ENCODE measurements at regions not wholly inside any gene's neighbourhood (a gene's known extent, or its start where the extent isn't known, plus 50 kb on each side); places are given as distances from the start of the nearest gene placed in this dataset.

DNA sequence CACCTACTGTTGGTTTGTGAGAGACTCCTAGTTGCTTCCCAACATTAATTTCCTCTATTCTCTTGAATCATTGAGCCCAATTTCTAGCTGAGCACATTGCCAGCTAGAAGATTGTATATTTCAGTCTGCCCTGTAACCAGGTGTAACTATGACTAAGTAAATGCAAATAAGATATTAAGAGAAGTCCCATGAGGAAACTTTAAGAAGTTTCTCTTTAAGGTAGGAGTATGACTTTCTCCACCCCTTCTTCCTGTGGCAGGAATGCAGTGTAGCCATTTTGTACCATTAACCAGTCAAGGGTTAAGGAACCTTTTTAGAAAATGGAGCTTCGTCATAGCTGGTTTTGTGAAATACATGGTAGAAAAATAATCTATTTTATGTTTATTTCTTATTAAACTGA, 534.2 kb upstream of the RGS18 start:
- intact Hi-C loops (cut with DNase I; ENCODE audit: low total_unique reads) = no loop called here
- H3K36me3 ChIP-seq = no peaks in the 10 kb centered on the region
- DNase-seq (ENCODE audit: low spot score in 2 of 2) = no peak
- no peak overlapping the region for H3K27ac ChIP-seq
- H3K9me3 ChIP-seq = no peaks in the 10 kb centered on the region
- TF ChIP-seq, protein P1, sequence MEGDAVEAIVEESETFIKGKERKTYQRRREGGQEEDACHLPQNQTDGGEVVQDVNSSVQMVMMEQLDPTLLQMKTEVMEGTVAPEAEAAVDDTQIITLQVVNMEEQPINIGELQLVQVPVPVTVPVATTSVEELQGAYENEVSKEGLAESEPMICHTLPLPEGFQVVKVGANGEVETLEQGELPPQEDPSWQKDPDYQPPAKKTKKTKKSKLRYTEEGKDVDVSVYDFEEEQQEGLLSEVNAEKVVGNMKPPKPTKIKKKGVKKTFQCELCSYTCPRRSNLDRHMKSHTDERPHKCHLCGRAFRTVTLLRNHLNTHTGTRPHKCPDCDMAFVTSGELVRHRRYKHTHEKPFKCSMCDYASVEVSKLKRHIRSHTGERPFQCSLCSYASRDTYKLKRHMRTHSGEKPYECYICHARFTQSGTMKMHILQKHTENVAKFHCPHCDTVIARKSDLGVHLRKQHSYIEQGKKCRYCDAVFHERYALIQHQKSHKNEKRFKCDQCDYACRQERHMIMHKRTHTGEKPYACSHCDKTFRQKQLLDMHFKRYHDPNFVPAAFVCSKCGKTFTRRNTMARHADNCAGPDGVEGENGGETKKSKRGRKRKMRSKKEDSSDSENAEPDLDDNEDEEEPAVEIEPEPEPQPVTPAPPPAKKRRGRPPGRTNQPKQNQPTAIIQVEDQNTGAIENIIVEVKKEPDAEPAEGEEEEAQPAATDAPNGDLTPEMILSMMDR (IDR thresholded peaks at IDR 0.05) = no peak
- no peak for TF ChIP-seq POLR2AphosphoS5 (IDR thresholded peaks at IDR 0.05)
- H3K4me1 ChIP-seq = no peaks in the 10 kb centered on the region
- H3K4me3 ChIP-seq = no peak overlapping the region
- no peaks in the 10 kb centered on the region for H3K27me3 ChIP-seq

DNA sequence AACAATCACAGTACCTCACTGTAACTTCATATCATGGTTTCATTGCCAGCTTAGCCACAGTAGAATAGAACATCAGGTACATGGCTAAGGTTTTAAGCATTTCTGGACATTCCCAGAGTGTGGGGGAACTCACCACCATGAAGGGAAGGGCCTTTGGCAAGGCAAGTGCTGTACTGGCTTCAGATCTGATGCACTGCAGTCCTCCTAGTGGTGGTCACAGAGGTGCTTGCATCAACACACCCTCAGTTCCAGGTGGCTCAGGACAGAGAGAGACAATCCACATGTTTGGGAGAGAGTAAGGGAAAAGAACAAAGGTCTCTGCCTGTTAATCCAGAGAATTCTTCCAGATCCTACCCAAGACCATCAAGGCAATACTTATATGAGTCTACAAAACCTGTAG, 528.4 kb upstream of the RGS18 start:
- intact Hi-C loops (cut with DNase I; ENCODE audit: low total_unique reads) = no loop called here
- no peak for TF ChIP-seq POLR2A (IDR thresholded peaks at IDR 0.05)
- TF ChIP-seq POLR2AphosphoS5 (IDR thresholded peaks at IDR 0.05) = no peak
- TF ChIP-seq, protein P1 (IDR thresholded peaks at IDR 0.05) = no peak
- no peak for DNase-seq (ENCODE audit: low spot score in 2 of 2)
- no peaks in the 10 kb centered on the region for H3K4me1 ChIP-seq
- H3K27ac ChIP-seq = no peak overlapping the region
- no peaks in the 10 kb centered on the region for H3K36me3 ChIP-seq
- H3K9me3 ChIP-seq = peaks cover 0 to 6% of the 10 kb centered on the region in 2 donors
- no peak overlapping the region for H3K4me3 ChIP-seq
- H3K27me3 ChIP-seq = no peaks in the 10 kb centered on the region

DNA sequence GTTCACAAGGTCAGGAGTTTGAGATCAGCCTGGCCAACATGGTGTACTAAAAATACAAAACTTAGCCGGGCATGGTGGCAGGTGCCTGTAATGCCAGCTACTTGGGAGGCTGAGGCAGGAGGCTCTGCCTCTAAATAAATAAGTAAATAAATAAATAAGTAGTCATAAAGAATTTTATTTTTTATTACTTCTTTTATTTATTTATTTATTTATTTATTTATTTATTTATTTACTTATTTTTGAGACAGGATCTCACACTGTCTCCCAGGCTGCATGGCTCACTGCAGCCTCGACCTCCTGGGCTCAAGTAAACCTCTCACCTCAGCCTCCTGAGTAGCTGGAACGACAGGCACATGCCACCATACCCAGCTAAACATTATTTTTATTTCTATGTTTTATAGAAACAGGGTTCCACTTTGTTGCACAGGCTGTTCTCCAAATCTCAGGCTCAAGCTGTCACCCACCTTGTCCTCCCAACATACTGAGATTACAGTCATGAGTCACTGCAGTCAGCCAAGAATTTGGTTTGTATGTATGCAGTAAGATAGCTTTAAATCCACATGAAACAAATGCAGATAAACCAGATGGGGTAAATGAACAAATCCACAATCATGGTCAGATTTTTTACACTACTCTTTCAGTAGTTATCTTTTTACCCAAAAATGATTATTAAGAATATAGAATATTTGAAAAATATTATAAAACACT, 523.3 kb upstream of the RGS18 start:
- no peak overlapping the region for H3K4me3 ChIP-seq
- no peaks in the 10 kb centered on the region for H3K4me1 ChIP-seq
- H3K9me3 ChIP-seq = peaks cover 0 to 3% of the 10 kb centered on the region in 2 donors
- intact Hi-C loops (cut with DNase I; ENCODE audit: low total_unique reads) = no loop called here
- H3K27ac ChIP-seq = no peak overlapping the region
- no peak for DNase-seq (ENCODE audit: low spot score in 2 of 2)
- H3K27me3 ChIP-seq = no peaks in the 10 kb centered on the region
- H3K36me3 ChIP-seq = no peaks in the 10 kb centered on the region
- TF ChIP-seq, protein P1 (IDR thresholded peaks at IDR 0.05) = no peak

DNA sequence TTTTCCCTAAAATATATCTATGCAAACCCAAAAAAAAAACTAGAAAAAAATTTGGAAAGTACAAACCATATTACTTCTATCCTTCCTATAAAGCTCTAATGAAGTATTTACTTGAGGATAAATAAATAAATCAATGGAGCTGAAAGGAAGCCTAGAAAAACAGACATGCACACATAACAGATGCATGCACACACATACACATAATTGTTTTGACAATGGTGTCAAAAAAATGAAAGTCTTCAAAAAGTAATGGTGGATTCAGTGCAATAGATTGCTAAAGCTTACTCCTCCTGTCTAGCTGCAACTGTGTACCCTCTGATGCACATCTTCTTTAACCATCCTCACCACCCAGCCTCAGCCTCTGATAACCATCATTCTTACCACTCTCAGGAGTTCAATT, 521.9 kb upstream of the RGS18 start:
- Histone ChIP-seq H3K4me1 (no peaks in the 10 kb centered on the region), H3K36me3 (no peaks in the 10 kb centered on the region), H3K27me3 (no peaks in the 10 kb centered on the region), H3K4me3 (no peak overlapping the region), H3K9me3 (no peaks in the 10 kb centered on the region), H3K27ac (no peak overlapping the region)
- intact Hi-C loops (cut with DNase I; ENCODE audit: low total_unique reads) = no loop called here
- no peak for DNase-seq (ENCODE audit: low spot score in 2 of 2)
- TF ChIP-seq, protein P1 (IDR thresholded peaks at IDR 0.05) = no peak
- TF ChIP-seq POLR2A (IDR thresholded peaks at IDR 0.05) (no peak), POLR2AphosphoS5 (IDR thresholded peaks at IDR 0.05) (no peak)

DNA sequence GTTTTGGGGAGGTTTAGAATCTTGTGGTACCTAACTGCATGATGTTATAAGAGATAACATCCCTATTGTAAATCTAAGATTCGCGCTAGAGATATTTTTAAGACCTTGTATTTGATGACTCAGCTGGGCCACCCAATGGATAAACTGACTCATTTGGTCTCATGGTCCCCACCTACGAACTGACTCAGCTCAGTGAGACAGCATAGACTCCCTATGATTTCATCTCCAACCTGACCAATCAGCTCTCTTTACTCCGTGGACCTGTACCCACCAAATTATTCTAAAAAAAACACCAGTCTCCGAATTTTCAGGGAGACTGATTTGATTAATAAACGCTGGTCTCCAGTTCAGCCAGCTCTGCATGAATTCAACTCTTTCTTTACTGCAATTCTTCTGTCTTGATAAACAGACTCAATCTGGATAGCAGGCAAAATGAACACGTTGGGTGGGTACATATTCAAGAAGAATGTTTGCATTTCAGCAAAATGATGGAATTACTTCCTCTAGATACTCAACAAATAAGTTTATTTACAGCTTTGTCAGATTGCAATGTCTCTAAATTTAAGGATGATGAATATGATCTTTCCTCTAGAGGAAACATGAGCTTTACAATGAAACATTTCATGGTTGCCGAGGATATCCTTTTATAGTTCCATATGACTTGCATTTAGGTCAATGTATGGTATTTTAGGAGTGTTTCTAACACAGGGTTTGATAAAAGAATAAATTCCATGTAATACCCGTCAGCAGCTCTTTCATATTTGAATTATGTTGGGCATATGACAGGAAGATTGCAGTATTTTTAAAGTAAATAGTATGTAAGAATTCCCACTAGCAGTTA, 516.6 kb upstream of the RGS18 start:
- H3K27me3 ChIP-seq = no peaks in the 10 kb centered on the region
- intact Hi-C loops (cut with DNase I; ENCODE audit: low total_unique reads) = no loop called here
- DNase-seq (ENCODE audit: low spot score in 2 of 2) = no peak
- H3K4me3 ChIP-seq = no peak overlapping the region
- H3K27ac ChIP-seq = no peak overlapping the region
- H3K36me3 ChIP-seq = no peaks in the 10 kb centered on the region
- TF ChIP-seq, protein P1 (IDR thresholded peaks at IDR 0.05) = no peak
- TF ChIP-seq POLR2A (IDR thresholded peaks at IDR 0.05) (no peak), POLR2AphosphoS5 (IDR thresholded peaks at IDR 0.05) (no peak)
- H3K4me1 ChIP-seq = no peaks in the 10 kb centered on the region
- no peaks in the 10 kb centered on the region for H3K9me3 ChIP-seq
